Activated T-cell treated with anti-CD3 and anti-CD28 coated beads, Interleukin-2, amount 50 U/mL, for 24 hours (primary cell): ENCODE measurements at regions not wholly inside any gene's neighbourhood (a gene's known extent, or its start where the extent isn't known, plus 50 kb on each side); places are given as distances from the start of the nearest gene placed in this dataset.
"Not testable (repeated sequence)": the region's sequence is repeated elsewhere in the genome, so short reads cannot be mapped to it uniquely, and the experiment has no call there.

Source experiments
- DNase-seq: peaks from one replicate; pipeline ENCODE4 v3.0.0-alpha.2; 2020
- H3K27ac Mint-ChIP-seq: 2 replicates; pipeline ENCODE4 v1.8.0; 2020; ENCODE audit warnings: mild to moderate bottlenecking, mixed read lengths
- H3K27me3 Mint-ChIP-seq: 2 replicates; pipeline ENCODE4 v1.8.0; 2020; ENCODE audit warnings: mixed read lengths
- H3K36me3 Mint-ChIP-seq: 2 replicates; pipeline ENCODE4 v1.8.0; 2020; ENCODE audit warnings: low read depth, mixed read lengths
- H3K4me1 Mint-ChIP-seq: 2 replicates; pipeline ENCODE4 v1.8.0; 2020; ENCODE audit warnings: low read depth, mixed read lengths
- H3K4me3 Mint-ChIP-seq: 2 replicates; pipeline ENCODE4 v1.8.0; 2020; ENCODE audit warnings: mild to moderate bottlenecking, moderate library complexity, mixed read lengths
- H3K9me3 Mint-ChIP-seq: 2 replicates; pipeline ENCODE4 v1.8.0; 2020; ENCODE audit warnings: mixed read lengths

DNA sequence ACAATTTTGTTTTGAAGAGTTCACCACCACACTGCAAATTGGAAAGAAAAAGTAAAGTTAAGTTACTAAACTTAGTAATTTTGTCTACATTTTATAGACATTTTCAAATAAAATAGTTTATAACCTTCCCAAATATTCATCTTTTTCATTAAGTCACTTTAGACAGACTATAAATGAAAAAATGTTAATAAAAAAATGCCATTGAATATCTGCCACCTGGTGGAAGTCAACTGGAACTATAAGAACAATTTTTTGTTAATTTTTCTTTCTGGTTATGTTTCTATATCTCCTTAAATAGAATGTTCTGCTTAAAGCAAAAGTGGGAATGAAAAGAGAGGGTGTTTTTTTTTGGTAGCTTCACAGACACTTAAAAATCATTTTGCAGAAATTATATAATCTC is 534.4 kb upstream of the PCDH10 start:
- H3K4me1 Mint-ChIP-seq, result no peaks in the 10 kb centered on the region
- no peak overlapping the region for H3K4me3 Mint-ChIP-seq
- peaks cover 13% of the 10 kb centered on the region for H3K9me3 Mint-ChIP-seq
- no peaks in the 10 kb centered on the region for H3K36me3 Mint-ChIP-seq
- no peak for DNase-seq
- H3K27me3 Mint-ChIP-seq, result no peaks in the 10 kb centered on the region
- no peak overlapping the region for H3K27ac Mint-ChIP-seq

DNA sequence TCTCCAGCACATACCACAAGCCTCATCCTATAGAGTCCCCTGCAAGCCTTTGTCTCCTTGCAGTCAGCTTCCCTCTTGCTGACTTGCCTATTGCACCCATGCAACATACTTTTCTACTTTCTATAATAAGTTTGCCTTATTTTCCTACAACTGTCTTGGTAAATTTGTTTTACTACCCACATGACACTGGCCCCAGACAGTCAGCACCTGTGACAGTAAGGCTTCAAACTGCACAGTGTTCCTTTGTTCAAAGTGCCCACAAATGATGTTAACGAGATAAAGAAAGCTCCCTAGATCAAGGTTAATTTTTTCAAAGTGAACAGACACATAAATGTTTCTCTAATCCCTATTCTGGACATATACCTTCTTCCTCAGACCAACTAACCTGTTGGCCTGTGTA is 529.1 kb upstream of the PCDH10 start:
- Mint-ChIP-seq H3K27me3 (no peaks in the 10 kb centered on the region), H3K9me3 (peaks cover 17% of the 10 kb centered on the region), H3K4me1 (no peaks in the 10 kb centered on the region), H3K27ac (no peak overlapping the region), H3K36me3 (no peaks in the 10 kb centered on the region), H3K4me3 (no peak overlapping the region)
- DNase-seq, result no peak

- Mint-ChIP-seq H3K4me1 (no peaks in the 10 kb centered on the region), H3K36me3 (no peaks in the 10 kb centered on the region), H3K27me3 (no peaks in the 10 kb centered on the region), H3K4me3 (no peak overlapping the region), H3K27ac (no peak overlapping the region), H3K9me3 (peaks cover 10% of the 10 kb centered on the region)
- no peak for DNase-seq
Observed at GRCh38 chr4:132642016-132642817, 506.9 kb upstream of the PCDH10 start.

- H3K27me3 Mint-ChIP-seq, result no peaks in the 10 kb centered on the region
- H3K4me3 Mint-ChIP-seq, result no peak overlapping the region
- H3K36me3 Mint-ChIP-seq, result no peaks in the 10 kb centered on the region
- H3K27ac Mint-ChIP-seq, result no peak overlapping the region
- peaks cover 9% of the 10 kb centered on the region for H3K9me3 Mint-ChIP-seq
- no peaks in the 10 kb centered on the region for H3K4me1 Mint-ChIP-seq
- no peak for DNase-seq
Observed at GRCh38 chr4:132646186-132646585, 502.9 kb upstream of the PCDH10 start.

- DNase-seq, result no peak
- Mint-ChIP-seq H3K27ac (no peak overlapping the region), H3K4me3 (no peak overlapping the region), H3K4me1 (no peaks in the 10 kb centered on the region), H3K9me3 (peaks cover 18% of the 10 kb centered on the region), H3K36me3 (no peaks in the 10 kb centered on the region), H3K27me3 (no peaks in the 10 kb centered on the region)
Observed at GRCh38 chr4:132651196-132651595, 497.9 kb upstream of the PCDH10 start.

GRCh38 chr4:132660181-132660580 is 488.9 kb upstream of the PCDH10 start:
- H3K36me3 Mint-ChIP-seq, result no peaks in the 10 kb centered on the region
- DNase-seq, result no peak
- H3K4me3 Mint-ChIP-seq, result no peak overlapping the region
- H3K4me1 Mint-ChIP-seq, result no peaks in the 10 kb centered on the region
- peaks cover 21% of the 10 kb centered on the region for H3K9me3 Mint-ChIP-seq
- no peak overlapping the region for H3K27ac Mint-ChIP-seq
- H3K27me3 Mint-ChIP-seq, result no peaks in the 10 kb centered on the region

DNA sequence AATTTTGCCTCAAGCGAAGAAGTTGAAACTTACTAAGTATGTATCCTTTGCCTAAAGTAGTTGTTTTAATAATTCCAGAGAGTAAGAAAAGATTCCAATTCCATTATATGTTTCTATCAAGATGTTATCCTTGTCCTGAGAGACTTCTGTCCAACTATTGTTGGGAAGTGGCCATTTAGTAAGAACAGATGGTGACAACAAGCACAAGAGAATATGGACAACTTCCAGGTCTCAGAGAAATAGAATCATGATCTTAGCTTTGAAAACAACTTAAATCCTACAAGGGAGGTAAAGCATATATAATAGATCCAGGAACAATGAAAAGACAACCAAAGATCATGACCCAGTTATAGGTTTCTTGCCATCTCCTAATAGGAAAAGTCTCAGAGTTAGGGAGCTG is 486.6 kb upstream of the PCDH10 start:
- no peak for DNase-seq
- no peak overlapping the region for H3K27ac Mint-ChIP-seq
- H3K36me3 Mint-ChIP-seq, result no peaks in the 10 kb centered on the region
- H3K9me3 Mint-ChIP-seq, result peaks cover 12% of the 10 kb centered on the region
- H3K27me3 Mint-ChIP-seq, result no peaks in the 10 kb centered on the region
- no peak overlapping the region for H3K4me3 Mint-ChIP-seq
- no peaks in the 10 kb centered on the region for H3K4me1 Mint-ChIP-seq

DNA sequence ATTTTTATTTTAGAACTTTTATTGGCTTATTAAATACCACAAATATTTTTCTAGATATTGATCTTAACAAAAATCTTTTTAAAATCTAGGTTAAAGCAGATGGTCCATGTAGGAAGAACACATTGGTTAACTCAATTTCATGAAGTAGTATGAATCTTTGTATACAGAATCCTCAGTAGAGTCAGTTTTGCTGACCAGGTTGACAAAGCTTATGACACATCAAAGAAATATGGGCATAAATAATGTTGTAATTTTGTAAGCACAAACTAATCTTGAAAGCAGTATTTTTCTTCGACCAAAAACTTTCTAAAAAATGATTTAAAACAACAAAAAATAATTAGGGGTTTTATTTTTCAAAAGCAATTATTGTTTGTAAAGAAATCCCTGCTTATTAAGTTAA is 479.3 kb upstream of the PCDH10 start:
- Mint-ChIP-seq H3K36me3 (no peaks in the 10 kb centered on the region), H3K9me3 (no peaks in the 10 kb centered on the region), H3K4me3 (no peak overlapping the region), H3K27me3 (no peaks in the 10 kb centered on the region), H3K27ac (no peak overlapping the region), H3K4me1 (no peaks in the 10 kb centered on the region)
- no peak for DNase-seq

DNA sequence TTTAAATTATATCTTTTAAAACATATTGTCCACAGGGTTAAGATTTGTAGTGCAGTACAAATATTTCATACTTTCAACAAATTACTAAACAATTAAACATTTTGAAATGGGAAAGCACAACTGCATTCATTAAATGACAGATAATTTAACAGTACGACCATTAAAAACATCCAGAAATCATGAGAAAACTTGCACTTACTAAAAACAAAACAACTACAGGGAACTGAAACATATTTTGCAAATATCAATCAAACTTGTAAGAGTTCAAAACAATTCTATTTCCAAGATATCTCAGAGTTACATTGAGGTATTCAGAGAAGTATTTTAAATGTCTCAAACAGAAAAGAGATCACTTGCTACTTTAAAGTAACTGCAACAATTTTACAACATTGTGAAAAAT is 478.5 kb upstream of the PCDH10 start:
- no peak overlapping the region for H3K4me3 Mint-ChIP-seq
- H3K36me3 Mint-ChIP-seq, result no peaks in the 10 kb centered on the region
- H3K9me3 Mint-ChIP-seq, result no peaks in the 10 kb centered on the region

DNA sequence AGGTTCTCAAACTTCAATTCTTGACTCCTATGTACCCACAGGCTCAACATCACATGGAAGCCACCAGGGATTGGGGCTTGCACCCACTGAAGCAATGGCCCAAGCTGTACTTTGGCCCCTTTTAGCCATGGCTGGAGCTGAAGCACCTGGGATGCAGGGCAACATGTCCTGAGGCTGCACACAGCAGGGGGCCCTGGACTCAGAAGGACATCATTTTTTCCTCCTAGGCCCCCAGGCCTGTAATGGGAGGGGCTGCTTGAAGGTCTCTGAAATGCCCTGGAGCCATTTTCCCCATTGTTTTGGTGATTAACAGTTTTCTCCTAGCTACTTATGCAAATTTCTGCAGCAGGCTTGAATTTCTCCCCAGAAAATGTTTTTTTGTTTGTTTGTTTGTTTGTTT is 465.1 kb upstream of the PCDH10 start:
- Mint-ChIP-seq H3K4me3 (no peak overlapping the region), H3K9me3 (peaks cover 23% of the 10 kb centered on the region), H3K27ac (no peak overlapping the region), H3K36me3 (no peaks in the 10 kb centered on the region), H3K27me3 (no peaks in the 10 kb centered on the region), H3K4me1 (no peaks in the 10 kb centered on the region)
- DNase-seq, result no peak

More for the DNA sequence above, 478.5 kb upstream of the PCDH10 start:
- H3K27ac Mint-ChIP-seq, result no peak overlapping the region
- H3K4me1 Mint-ChIP-seq, result no peaks in the 10 kb centered on the region
- DNase-seq, result no peak
- no peaks in the 10 kb centered on the region for H3K27me3 Mint-ChIP-seq

- H3K27ac Mint-ChIP-seq, result no peak overlapping the region
- no peaks in the 10 kb centered on the region for H3K4me1 Mint-ChIP-seq
- no peak overlapping the region for H3K4me3 Mint-ChIP-seq
- no peak for DNase-seq
- H3K36me3 Mint-ChIP-seq, result no peaks in the 10 kb centered on the region
- no peaks in the 10 kb centered on the region for H3K27me3 Mint-ChIP-seq
- peaks cover 17% of the 10 kb centered on the region for H3K9me3 Mint-ChIP-seq
Observed at GRCh38 chr4:132691026-132691425, 458.1 kb upstream of the PCDH10 start.

GRCh38 chr4:132691668-132692067 is 457.4 kb upstream of the PCDH10 start:
- Mint-ChIP-seq H3K36me3 (no peaks in the 10 kb centered on the region), H3K27ac (no peak overlapping the region), H3K4me1 (no peaks in the 10 kb centered on the region), H3K9me3 (peaks cover 17% of the 10 kb centered on the region), H3K27me3 (no peaks in the 10 kb centered on the region), H3K4me3 (no peak overlapping the region)
- DNase-seq, result no peak

- peaks cover 21% of the 10 kb centered on the region for H3K9me3 Mint-ChIP-seq
- no peaks in the 10 kb centered on the region for H3K36me3 Mint-ChIP-seq
- DNase-seq, result no peak
- H3K27ac Mint-ChIP-seq, result no peak overlapping the region
- no peaks in the 10 kb centered on the region for H3K4me1 Mint-ChIP-seq
- H3K4me3 Mint-ChIP-seq, result no peak overlapping the region
- H3K27me3 Mint-ChIP-seq, result no peaks in the 10 kb centered on the region
Observed at GRCh38 chr4:132694775-132695174, 454.3 kb upstream of the PCDH10 start.

- H3K27ac Mint-ChIP-seq, DNase-seq, H3K36me3 Mint-ChIP-seq, H3K27me3 Mint-ChIP-seq, H3K4me3 Mint-ChIP-seq, H3K4me1 Mint-ChIP-seq: not testable (repeated sequence)
- H3K9me3 Mint-ChIP-seq, result peaks cover 19% of the 10 kb centered on the region
Observed at GRCh38 chr4:132697505-132697904, 451.6 kb upstream of the PCDH10 start.

DNA sequence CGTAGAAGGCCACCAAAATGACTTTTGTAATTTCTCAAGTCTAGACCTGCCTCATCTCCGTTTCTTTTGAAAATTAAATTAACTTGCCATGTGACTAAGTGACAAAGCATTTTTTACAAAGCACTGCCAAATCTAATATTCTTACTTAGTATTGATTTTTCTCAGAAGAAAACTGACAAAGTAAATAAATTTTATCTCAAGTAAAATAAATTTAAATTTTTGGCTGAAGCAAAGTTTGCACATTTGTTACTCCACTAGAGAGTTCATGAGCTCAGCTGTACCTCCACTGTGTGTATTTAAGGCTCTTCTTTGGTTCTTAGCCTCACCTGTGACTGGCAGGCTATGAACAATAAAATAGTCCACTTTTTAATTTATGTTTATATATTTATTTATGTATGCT is 441.1 kb upstream of the PCDH10 start:
- no peaks in the 10 kb centered on the region for H3K4me1 Mint-ChIP-seq

GRCh38 chr4:132709056-132709455 is 440.0 kb upstream of the PCDH10 start:
- DNase-seq, result no peak
- H3K4me1 Mint-ChIP-seq, result no peaks in the 10 kb centered on the region
- H3K4me3 Mint-ChIP-seq, result no peak overlapping the region
- H3K9me3 Mint-ChIP-seq, result peaks cover 10% of the 10 kb centered on the region
- no peak overlapping the region for H3K27ac Mint-ChIP-seq
- H3K36me3 Mint-ChIP-seq, result no peaks in the 10 kb centered on the region
- H3K27me3 Mint-ChIP-seq, result no peaks in the 10 kb centered on the region

More for the DNA sequence above, 441.1 kb upstream of the PCDH10 start:
- H3K27me3 Mint-ChIP-seq, result no peaks in the 10 kb centered on the region
- H3K4me3 Mint-ChIP-seq, result no peak overlapping the region
- no peak for DNase-seq
- no peak overlapping the region for H3K27ac Mint-ChIP-seq
- peaks cover 7% of the 10 kb centered on the region for H3K9me3 Mint-ChIP-seq
- no peaks in the 10 kb centered on the region for H3K36me3 Mint-ChIP-seq
